Kidney glomerular epithelial cell (primary cell): ENCODE measurements at regions not wholly inside any gene's neighbourhood (a gene's known extent, or its start where the extent isn't known, plus 50 kb on each side); places are given as distances from the start of the nearest gene placed in this dataset.
A peak's percentile ranks its signal among the peaks of the same experiment; 100 is the strongest.
"Not testable (repeated sequence)": the region's sequence is repeated elsewhere in the genome, so short reads cannot be mapped to it uniquely, and the experiment has no call there.

Source experiments
- DNase-seq: peaks from one replicate; lab custom pipeline; 2025; lab: John Stamatoyannopoulos, UW

DNA sequence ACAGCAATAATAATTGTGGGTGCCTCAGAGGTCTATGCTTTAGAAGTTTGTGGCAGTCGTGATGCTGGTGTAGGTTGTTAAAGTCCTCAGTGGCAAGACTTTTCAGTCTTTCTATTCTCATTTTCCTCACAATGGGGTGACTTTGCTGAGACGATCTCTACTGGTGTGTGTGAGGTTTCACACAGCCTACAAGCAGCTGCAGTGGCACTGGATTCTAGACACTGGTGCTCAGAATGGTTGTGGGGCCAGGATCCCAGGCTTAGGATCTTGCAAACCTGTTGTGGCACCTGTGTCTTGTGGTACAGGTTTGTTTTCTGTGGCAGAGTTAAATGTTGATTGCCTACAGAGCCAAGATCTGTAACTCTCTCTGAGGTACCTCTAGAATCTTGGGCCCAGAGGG, 581.2 kb downstream of the PTPRC start:
- DNase-seq, result no peak

DNA sequence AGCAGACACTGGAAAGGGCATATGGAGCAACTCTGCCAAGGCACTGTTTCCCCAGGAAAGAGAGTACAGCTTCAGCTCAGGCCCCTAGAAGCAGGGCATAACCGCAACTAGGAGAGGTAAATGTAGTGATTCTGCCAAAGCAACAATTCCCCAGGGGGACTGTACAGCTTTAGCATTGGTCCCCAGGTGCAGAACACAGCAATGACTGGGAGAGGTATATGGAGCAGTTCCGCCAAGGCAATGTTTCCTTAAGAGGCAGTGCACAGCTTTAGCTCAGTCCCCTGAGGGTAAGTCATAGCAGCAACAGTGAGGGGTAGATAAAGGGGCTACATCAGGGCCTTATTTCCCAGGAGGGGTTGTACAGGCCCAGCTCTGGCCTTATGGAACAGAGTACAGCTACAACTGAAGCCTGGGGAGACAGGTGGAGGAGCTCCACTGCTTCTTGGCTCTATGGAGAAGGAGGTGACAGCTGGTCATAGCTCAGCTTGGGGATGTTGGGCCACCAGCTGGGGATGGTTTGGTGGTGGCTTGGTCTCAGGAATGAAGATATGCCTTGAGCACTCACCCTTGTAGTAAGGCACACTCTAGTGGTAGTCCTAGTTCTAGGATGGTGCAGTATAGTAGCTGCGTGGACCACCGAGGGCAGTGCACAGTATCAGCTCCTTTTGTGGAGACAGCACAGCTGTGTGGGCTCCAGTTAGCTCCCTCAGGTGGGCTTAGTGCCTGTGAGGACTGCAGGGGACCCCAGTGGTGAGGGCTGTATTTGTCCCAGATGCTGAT, 582.7 kb downstream of the PTPRC start:
- DNase-seq, result no peak

DNA sequence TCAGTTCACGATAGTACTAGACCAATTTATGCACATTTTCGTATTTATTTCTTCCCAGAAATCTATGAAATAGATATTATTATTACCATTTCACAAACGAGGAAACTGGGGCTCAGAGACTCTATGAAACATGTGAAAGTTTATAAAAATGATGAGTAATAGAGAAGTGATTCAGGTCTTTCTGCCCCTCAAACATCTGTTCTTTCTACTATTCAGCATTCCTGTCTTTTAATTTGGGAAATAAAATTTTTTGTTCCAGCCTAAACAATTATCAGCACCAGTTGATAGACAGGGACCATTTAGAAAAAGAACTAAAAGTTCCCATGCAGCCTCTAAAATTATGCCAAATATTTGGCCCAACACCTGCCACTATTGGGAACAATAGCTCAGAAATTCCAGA, 585.1 kb downstream of the PTPRC start:
- DNase-seq, result no peak

DNA sequence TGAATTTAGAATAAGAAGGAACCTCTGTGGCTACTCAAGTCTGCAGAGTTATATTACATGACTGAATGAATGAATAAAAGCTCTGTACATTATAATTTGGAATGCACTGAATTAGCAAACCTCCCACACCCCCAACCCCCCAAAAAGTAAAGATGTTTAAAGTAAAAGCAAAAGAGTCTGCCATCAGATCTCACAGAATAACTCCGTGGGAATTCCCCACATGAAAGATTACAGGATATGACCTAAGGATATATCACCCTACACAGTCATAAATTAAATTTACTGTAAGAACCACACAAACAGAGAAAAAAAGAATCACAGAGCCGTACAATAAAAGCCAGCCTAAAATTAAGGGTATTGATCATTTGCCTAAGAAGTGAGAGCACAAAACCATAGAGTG, 587.3 kb downstream of the PTPRC start:
- DNase-seq, result peak; percentile 22

DNA sequence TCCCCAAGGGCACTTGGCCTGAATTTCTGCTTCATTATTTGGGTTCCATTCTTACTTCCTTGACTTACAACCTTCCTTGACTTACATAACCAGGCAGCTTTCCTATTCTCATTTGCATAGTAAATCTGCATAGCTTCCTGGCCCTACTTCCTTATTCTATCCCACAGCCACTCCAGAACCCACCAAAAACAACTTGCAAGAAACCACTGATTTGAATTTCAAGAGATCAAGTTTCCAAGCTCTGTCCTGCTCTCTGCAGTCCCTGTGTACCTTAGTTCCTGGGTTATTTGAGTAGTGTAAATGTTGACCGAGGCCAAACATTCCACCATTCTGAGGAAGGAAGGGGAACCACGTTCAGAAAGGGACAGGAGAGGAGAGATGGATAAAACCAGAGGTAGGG, 603.3 kb downstream of the PTPRC start:
- no peak for DNase-seq

DNA sequence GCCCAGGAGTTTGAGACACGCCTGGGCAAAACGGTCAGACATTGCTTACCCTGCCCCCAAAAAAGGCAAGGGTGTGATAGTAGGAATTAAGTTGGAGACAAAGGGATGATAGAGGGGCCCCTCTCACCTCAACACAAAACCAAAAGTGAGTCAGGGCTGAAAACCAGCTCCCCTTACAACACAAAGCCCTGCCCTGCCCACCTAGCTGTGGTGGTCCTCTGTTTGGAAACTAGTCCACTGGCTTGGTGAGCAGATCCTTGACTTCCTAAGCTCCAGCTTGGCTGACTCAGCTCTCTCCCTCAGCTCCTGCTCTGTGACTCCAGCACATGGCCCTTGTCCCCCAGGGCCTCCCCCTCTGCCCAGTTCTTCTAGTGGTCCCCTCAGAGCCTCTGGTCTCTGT, 603.8 kb downstream of the PTPRC start:
- no peak for DNase-seq

DNA sequence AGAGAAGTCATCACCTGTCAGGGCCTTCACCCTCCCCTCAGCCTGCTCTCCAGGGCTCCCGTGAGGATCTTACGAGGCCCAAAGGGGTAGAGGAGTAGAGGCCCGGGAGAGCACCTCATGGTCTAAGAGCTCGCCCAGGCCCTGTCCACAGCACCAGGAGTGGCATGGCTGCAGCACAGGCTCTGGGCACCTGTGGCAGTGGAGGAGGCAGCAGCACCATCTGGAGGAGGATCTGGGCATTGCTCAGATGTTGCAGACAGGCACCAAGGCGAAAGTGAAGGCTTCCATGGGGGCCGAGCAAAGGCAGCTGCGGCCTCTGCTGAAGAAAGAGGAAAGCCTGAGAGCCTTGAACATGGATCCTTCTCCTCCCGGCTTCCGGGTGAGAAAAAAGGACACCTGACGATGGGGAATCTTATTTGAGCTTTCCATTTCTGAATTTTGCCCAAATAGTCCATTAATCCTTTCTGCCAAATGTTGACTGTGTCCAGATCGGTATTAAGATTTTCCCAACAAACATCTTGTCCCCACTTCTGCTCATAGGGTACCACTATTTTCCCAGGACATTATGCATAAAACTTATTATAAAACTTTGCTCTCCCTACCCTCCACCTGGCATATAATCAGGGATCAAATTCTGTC, 604.7 kb downstream of the PTPRC start:
- peak; percentile 32 for DNase-seq

DNA sequence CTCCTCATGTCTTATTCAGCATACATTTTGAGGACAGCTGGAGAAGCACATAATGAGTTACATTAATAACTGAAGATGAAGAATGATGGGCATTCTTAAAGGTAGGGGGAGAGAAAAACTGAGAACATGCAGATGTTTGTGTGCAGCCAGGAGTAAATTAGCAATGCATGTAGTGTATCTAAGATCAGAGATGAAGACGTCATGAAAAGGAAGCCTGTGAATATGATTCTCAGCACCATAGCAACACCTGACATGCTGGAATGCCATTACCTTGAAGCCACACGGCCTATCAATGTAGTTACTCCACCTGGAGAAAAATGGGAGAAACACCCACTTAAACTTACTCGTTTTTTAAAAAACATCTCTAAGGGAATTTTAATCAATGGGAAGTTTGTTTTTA, 607.1 kb downstream of the PTPRC start:
- no peak for DNase-seq

DNA sequence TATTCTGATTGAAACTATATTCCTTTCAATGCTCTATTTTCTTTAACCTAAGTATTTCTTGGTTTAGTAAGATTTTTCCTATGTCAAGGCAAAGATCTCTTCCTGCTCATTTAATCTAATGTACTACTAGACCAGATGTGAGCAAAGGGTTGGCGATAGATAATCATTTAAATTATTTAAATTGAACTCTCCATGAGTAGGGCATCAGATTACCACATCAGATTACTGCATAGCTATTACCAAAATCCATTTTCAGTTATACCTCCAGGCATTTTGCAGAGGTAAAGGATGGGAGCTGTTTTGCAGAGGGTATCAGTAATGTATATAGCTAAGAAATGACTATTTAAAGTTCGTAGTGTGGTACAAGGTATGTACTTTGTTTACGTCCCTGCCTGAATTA, 607.9 kb downstream of the PTPRC start:
- DNase-seq, result no peak

DNA sequence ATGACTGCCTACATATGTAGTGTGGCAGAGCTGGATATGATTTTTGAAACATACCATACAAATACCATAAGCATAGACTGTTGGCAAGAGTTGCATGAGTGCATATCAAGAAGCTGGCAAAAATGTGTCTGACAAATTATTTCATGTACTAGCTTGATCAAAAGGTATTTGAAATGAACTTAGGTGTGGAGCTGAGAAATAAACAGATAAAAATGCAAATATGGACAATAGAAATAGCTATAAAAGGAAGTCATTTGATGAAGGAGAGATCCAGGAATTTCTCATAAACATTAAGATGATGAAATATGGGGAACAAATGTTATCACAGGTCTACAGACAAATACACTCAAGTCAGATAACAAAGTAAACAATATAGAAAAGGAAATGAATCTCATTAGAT, 609.1 kb downstream of the PTPRC start:
- no peak for DNase-seq

DNA sequence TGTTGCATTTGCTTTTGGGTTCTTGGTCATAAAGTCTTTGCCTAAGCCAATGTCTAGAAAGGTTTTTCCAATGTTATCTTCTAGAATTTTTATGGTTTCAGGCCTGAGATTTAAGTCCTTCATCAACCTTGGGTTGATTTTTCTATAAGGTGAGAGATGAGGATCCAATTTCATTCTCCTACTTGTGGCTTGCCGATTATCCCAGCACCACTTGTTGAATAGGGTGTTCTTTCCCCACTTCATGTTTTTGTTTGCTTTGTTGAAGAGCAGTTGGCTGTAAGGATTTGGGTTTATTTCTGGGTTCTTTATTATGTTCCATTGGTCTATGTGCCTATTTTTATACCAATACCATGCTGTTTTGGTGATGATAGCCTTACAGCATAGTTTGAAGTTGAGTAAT, 615.2 kb downstream of the PTPRC start:
- DNase-seq, result not testable (repeated sequence)

DNA sequence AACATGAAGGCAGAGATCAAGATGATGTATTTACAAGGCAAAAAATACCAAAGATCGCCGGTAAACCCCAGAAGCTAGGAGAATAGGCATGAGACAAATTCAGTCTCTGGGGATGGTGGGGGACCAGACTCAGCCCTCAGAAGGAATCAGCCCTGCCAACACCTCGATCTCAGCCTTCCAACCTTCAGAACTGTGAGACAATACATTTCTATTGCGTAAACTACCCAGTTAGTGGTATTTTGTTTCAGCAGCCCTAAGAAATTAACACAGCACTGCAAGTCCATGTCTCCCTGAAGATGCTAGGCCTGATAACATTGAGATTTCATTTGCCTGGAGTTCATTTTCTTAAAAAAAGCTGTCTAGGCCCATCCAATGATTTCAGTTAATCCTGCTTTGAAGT, 622.5 kb downstream of the PTPRC start:
- no peak for DNase-seq

DNA sequence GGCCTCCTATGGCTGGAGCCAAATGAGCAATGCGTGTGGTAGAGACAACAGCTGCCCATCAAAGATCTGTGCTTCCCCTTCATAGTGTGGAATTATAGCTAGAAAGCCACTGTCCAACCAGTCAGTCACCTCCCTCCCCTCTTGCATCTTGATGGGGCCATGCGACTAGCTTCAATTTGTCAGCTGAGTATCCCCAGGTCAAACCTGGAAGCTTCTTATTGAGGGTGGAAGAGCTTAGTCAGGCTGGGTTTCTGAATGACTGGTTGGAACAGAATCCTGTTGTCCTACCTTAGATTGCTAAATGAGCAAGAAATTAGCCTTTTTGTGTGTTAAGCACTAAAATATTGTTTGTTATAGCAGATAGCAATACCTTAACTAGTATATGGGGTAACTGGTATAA, 625.4 kb downstream of the PTPRC start:
- no peak for DNase-seq

DNA sequence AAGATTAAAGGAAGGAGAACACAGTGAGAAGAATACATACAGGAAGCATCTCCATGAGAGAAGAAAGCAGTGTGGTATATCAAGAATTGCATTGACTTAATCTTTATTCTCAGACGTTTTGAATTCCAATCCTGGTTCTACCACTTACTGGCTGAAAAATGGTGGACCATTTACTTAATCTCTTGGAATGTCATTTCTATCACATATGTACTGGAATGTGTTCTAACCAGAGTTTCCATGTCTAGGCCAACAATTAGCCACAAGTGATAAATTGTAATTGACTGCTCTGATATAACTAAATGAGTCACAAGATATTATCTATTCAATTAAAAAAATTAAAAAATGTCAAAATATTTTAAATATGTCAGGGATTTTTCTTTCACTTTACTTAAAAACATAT, 626.1 kb downstream of the PTPRC start:
- DNase-seq, result no peak

DNA sequence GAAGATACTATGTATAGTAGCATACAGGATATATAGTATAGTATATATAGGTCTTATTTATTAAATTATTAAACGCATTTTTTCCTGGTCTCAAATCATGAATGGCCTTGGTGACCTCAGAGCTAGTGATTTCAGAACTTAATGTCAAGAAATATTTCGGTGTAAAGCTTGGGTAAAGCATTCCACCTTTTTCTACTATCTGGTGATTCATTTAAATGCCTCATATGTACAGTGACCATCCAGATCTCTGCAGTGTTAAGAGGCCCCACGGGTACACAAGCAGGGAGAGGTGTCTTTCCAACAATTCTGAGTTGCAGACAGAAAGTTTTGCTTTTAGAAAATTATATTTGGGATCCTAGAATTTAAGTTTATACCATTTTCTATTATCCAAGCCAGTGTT, 626.5 kb downstream of the PTPRC start:
- DNase-seq, result no peak

DNA sequence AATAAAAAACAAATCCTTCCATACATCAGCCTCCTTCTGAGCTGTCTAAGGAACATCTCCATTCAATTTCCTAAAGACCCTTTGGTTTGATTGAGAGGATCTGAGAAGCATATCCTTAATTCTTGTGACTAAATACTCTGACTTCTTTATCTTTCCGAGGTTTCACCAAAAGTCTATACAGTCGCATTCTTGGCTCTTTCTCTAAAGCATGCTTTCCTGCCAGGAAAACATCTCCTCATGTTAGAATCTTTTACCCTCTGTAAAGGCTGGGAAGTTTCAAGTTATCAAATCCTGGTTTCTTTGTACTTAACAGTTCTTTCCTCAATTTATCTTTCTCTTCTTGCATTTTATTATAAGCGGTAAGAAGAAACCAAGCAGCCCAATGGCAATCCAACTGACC, 630.4 kb downstream of the PTPRC start:
- no peak for DNase-seq

DNA sequence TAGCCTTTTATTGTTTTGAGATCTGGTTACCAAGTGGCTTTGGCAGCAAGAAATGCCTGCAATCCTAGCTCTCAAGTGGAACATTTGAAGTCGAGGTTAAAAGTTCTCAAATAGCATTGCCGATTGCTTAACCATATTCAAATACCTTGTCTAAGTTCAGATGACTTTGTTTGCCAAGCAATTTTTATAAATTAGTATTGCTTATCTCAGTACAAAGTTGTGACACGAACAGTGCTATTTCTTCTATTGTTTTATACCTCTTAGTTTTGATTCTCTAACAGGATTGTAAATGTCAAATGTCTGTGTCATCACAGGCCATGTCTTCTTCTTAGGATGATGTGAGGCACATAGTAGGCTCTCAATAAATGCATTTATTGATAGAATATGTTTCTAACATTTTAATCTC, 633.3 kb downstream of the PTPRC start:
- DNase-seq, result peak; percentile 70

DNA sequence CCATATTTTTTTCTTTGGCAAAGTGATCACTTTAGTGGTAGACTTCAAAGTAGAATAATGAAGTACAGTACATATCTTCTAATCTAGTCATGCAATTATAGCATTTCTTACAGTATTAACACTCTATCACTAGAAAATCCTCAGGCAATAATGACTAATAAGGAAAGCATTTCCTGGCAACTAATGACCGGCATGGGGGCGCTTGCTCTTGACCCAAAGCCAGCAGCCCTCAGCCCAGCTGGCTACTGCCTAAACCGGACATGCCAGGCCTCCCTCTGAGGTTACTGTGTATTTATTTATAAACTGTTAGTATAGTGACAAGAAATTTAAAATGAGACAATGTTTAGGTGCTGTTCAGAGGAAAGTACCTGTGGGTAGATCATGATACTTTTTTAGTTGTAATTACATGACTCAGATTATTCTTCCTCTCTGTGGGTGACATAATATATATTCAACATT, 633.8 kb downstream of the PTPRC start:
- DNase-seq, result peak; percentile 88

DNA sequence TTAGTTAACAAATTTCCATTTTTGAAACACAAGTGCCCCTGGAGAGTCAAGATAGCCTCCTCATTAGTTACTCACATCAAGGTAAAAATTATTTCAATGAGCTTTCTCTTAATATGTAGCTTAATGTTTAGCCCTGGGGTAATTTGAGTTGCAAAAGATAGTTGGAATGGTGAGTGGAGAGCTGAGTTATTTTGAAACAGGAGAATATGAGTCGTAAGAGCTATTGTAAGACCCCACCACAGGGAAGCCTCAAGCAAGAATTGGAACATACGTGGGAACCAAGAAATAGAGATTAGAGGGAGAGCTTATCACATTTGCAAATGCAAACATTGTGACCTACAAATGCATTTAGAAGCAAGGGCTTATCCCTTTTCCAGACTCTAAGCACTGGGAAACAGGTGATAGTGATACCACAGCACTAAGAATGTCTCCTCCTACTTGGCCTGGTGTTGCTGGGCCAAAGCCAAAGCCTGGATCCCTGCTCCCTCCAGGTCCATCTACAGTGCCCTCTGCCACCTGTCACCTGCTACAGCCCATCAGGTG, 635.1 kb downstream of the PTPRC start:
- DNase-seq, result peak; percentile 39

DNA sequence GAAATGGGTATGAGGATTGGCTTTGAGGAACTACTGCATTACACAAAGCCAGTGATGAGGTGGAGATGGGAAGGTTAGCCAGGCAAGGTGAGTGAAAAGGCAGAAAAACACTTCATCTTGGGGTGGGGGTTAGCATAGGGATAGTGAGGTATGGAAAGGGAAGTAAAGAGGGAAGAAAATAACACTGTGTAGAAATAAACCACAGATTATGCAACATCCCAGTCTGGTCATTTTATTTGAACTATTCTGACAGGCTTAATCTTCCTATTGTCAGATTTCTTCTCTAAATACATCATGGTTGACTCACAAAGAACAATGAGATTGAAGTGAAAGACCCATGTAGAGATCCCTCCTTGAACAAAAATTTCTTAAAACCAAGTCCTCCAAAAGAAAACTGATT, 640.2 kb downstream of the PTPRC start:
- DNase-seq, result peak; percentile 12

DNA sequence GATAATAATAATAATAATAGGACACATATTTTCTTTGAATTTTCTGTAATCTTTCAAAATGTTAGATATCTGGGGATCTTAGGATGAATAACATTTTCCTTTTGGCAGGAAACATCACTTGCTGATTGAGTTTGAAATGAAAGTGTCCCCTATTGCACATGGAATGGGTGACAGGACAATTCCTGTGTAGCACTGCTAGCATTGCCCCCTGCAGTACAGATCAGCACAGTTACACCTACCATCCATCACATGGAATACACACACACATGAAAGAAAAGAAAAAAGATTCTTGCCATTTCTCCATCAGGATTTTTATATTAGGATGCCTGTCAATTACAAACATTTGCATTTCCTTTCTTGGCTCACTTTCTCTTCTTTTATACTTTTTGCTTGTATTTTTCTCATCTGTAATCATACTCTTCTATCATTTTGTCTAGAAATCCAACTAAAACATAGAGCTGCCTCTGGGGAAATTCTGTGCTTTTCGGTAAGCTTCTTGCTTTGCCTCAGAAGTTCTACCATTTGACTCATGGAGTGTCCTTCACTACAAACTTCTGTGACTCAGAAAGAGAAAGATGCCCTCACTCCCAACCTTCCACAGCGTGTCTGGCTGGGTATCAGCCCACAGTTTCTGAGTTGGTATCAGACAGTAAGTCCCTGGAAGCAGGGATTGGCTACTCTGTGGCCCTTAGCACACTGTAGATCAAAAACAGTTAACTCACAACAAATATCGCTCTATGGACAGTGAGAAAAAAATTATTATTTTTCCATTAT, 641.2 kb downstream of the PTPRC start:
- no peak for DNase-seq

DNA sequence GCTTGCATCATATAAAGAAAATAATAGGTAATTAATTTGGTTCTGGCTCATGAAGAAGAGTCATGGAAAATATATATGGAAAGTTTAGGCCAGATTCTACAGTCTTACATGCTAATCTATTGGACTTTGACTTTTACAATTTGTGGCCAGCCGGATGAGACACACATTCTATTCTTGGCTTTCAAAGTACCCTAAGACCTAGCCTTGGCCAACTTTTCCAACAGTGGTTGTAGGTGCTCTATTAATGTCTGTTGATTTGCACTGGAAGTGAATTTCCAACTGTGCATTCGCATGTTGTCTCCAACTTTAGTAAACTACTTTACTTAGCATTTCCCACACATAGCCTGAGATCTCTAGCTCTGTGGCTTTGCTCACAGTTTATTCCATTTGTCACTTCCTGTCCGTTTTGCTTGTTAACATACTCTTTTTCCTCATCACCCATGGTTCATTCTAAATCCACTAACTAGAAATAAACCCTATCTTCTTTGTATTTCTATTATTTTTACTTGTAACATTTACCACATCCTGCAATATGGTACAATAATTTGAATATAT, 644.0 kb downstream of the PTPRC start:
- DNase-seq, result no peak
